ENCODE measurements at regions not wholly inside any gene's neighbourhood (a gene's known extent, or its start where the extent isn't known, plus 50 kb on each side); places are given as distances from the start of the nearest gene placed in this dataset.

DNA sequence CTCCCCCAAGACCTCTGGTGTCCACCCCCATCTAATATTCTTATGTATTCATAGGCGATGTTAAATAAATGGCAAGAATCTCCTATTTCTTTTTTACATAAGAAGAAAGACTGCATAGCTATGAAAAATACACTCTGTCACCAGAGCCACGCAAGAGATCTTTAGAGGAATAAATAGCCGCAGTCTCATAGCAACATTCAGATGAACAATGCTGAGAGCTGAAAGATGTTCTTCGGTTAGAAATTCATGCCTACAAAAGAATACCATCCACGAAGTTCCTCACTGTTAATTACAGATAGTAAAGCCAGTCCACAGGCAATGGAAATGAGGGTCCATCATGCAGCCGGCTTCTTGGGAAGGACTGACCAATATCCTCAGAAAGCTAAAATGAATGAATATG lies 76.0 kb upstream of the SOD1 start:
- TF ChIP-seq, protein P1, sequence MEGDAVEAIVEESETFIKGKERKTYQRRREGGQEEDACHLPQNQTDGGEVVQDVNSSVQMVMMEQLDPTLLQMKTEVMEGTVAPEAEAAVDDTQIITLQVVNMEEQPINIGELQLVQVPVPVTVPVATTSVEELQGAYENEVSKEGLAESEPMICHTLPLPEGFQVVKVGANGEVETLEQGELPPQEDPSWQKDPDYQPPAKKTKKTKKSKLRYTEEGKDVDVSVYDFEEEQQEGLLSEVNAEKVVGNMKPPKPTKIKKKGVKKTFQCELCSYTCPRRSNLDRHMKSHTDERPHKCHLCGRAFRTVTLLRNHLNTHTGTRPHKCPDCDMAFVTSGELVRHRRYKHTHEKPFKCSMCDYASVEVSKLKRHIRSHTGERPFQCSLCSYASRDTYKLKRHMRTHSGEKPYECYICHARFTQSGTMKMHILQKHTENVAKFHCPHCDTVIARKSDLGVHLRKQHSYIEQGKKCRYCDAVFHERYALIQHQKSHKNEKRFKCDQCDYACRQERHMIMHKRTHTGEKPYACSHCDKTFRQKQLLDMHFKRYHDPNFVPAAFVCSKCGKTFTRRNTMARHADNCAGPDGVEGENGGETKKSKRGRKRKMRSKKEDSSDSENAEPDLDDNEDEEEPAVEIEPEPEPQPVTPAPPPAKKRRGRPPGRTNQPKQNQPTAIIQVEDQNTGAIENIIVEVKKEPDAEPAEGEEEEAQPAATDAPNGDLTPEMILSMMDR (IDR thresholded peaks at IDR 0.05): no peak
- TF ChIP-seq, protein P2, sequence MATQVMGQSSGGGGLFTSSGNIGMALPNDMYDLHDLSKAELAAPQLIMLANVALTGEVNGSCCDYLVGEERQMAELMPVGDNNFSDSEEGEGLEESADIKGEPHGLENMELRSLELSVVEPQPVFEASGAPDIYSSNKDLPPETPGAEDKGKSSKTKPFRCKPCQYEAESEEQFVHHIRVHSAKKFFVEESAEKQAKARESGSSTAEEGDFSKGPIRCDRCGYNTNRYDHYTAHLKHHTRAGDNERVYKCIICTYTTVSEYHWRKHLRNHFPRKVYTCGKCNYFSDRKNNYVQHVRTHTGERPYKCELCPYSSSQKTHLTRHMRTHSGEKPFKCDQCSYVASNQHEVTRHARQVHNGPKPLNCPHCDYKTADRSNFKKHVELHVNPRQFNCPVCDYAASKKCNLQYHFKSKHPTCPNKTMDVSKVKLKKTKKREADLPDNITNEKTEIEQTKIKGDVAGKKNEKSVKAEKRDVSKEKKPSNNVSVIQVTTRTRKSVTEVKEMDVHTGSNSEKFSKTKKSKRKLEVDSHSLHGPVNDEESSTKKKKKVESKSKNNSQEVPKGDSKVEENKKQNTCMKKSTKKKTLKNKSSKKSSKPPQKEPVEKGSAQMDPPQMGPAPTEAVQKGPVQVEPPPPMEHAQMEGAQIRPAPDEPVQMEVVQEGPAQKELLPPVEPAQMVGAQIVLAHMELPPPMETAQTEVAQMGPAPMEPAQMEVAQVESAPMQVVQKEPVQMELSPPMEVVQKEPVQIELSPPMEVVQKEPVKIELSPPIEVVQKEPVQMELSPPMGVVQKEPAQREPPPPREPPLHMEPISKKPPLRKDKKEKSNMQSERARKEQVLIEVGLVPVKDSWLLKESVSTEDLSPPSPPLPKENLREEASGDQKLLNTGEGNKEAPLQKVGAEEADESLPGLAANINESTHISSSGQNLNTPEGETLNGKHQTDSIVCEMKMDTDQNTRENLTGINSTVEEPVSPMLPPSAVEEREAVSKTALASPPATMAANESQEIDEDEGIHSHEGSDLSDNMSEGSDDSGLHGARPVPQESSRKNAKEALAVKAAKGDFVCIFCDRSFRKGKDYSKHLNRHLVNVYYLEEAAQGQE (IDR thresholded peaks at IDR 0.05; ENCODE audit: insufficient read depth in 1 of 2, low read depth in 2 of 2, low read length in 1 of 2): no peak
- no peak for TF ChIP-seq SIN3A (IDR thresholded peaks at IDR 0.05; ENCODE audit: borderline replicate concordance, insufficient read depth, low read depth, low read length)
